Skeletal muscle tissue (tissue), 3 donors: ENCODE measurements at regions not wholly inside any gene's neighbourhood (a gene's known extent, or its start where the extent isn't known, plus 50 kb on each side); places are given as distances from the start of the nearest gene placed in this dataset.
"Not testable (repeated sequence)": the region's sequence is repeated elsewhere in the genome, so short reads cannot be mapped to it uniquely, and the experiment has no call there.

Experiments used
- H3K27ac ChIP-seq: one replicate; pipeline ENCODE4 v1.7.0; 2013; ENCODE audit warnings: mild to moderate bottlenecking, low read depth, low read length, inconsistent platforms
- H3K27me3 ChIP-seq, 3 donors: one replicate each; pipeline ENCODE4 v1.7.0; 2013; ENCODE audit warnings: low read length in 3 of 3; ENCODE audit not compliant: control insufficient read depth in 3 of 3, insufficient read depth in 3 of 3
- H3K36me3 ChIP-seq, 3 donors: one replicate each; pipeline ENCODE4 v1.7.0; 2013; ENCODE audit warnings: low read length in 3 of 3; ENCODE audit not compliant: control insufficient read depth in 3 of 3, insufficient read depth in 3 of 3
- H3K4me1 ChIP-seq, 3 donors: one replicate each; pipeline ENCODE4 v1.7.0; 2013; ENCODE audit warnings: low read length in 3 of 3, mild to moderate bottlenecking in 3 of 3; ENCODE audit not compliant: control insufficient read depth in 3 of 3, insufficient read depth in 3 of 3
- H3K4me3 ChIP-seq, 3 donors: one replicate each; pipeline ENCODE4 v1.7.0; 2013; ENCODE audit warnings: low read length in 3 of 3
- H3K9ac ChIP-seq, 3 donors: one replicate each; pipeline ENCODE4 v1.7.0; 2013; ENCODE audit warnings: low read length in 3 of 3, mild to moderate bottlenecking in 3 of 3, moderate library complexity in 2 of 3, low read depth in 1 of 3
- H3K9me3 ChIP-seq, 3 donors: one replicate each; pipeline ENCODE4 v1.7.0; 2013; ENCODE audit warnings: low read length in 3 of 3; ENCODE audit not compliant: control insufficient read depth in 3 of 3
- donor health status: Osteomylitis.

GRCh38 chr13:104962411-104962810 lies 1573.1 kb downstream of the EFNB2 start:
- Histone ChIP-seq H3K36me3 (no peaks in the 10 kb centered on the region), H3K4me1 (no peaks in the 10 kb centered on the region), H3K27ac (no peak overlapping the region), H3K9ac (no peak overlapping the region), H3K9me3 (no peaks in the 10 kb centered on the region), H3K4me3 (no peak overlapping the region), H3K27me3 (no peaks in the 10 kb centered on the region)

- peaks cover 0 to 2% (median 0%) of the 10 kb centered on the region in 3 donors for H3K9me3 ChIP-seq
- H3K4me3 ChIP-seq: no peak overlapping the region
- no peaks in the 10 kb centered on the region for H3K36me3 ChIP-seq
- H3K9ac ChIP-seq: no peak overlapping the region
- H3K27me3 ChIP-seq: no peaks in the 10 kb centered on the region
- H3K27ac ChIP-seq: no peak overlapping the region
- no peaks in the 10 kb centered on the region for H3K4me1 ChIP-seq
Observed at GRCh38 chr13:104961246-104961645, 1574.2 kb downstream of the EFNB2 start.

GRCh38 chr13:104954210-104954609 lies 1581.3 kb downstream of the EFNB2 start:
- no peak overlapping the region for H3K27ac ChIP-seq
- no peaks in the 10 kb centered on the region for H3K36me3 ChIP-seq
- no peaks in the 10 kb centered on the region for H3K4me1 ChIP-seq
- no peaks in the 10 kb centered on the region for H3K27me3 ChIP-seq
- H3K4me3 ChIP-seq: no peak overlapping the region
- H3K9me3 ChIP-seq: peaks cover 0 to 2% (median 0%) of the 10 kb centered on the region in 3 donors
- H3K9ac ChIP-seq: no peak overlapping the region

GRCh38 chr13:104953588-104953987 lies 1581.9 kb downstream of the EFNB2 start:
- Histone ChIP-seq H3K4me3 (no peak overlapping the region), H3K9me3 (peaks cover 0 to 2% (median 0%) of the 10 kb centered on the region in 3 donors), H3K27me3 (no peaks in the 10 kb centered on the region), H3K9ac (no peak overlapping the region), H3K36me3 (no peaks in the 10 kb centered on the region), H3K27ac (no peak overlapping the region), H3K4me1 (no peaks in the 10 kb centered on the region)

- H3K4me1 ChIP-seq: no peaks in the 10 kb centered on the region
- no peak overlapping the region for H3K9ac ChIP-seq
- H3K9me3 ChIP-seq: no peaks in the 10 kb centered on the region
- no peak overlapping the region for H3K4me3 ChIP-seq
- no peak overlapping the region for H3K27ac ChIP-seq
- H3K36me3 ChIP-seq: no peaks in the 10 kb centered on the region
- no peaks in the 10 kb centered on the region for H3K27me3 ChIP-seq
Observed at GRCh38 chr13:104949840-104950740, 1585.4 kb downstream of the EFNB2 start.

- no peak overlapping the region for H3K27ac ChIP-seq
- H3K9me3 ChIP-seq: no peaks in the 10 kb centered on the region
- H3K4me3 ChIP-seq: no peak overlapping the region
- no peaks in the 10 kb centered on the region for H3K36me3 ChIP-seq
- no peak overlapping the region for H3K9ac ChIP-seq
- H3K4me1 ChIP-seq: no peaks in the 10 kb centered on the region
- no peaks in the 10 kb centered on the region for H3K27me3 ChIP-seq
Observed at GRCh38 chr13:104944176-104944575, 1591.3 kb downstream of the EFNB2 start.

GRCh38 chr13:104943331-104943730 lies 1592.1 kb downstream of the EFNB2 start:
- Histone ChIP-seq H3K9me3 (no peaks in the 10 kb centered on the region), H3K36me3 (no peaks in the 10 kb centered on the region)

GRCh38 chr13:104937881-104938280 lies 1597.6 kb downstream of the EFNB2 start:
- Histone ChIP-seq H3K27ac (no peak overlapping the region), H3K9me3 (no peaks in the 10 kb centered on the region), H3K27me3 (no peaks in the 10 kb centered on the region), H3K9ac (no peak overlapping the region), H3K36me3 (no peaks in the 10 kb centered on the region), H3K4me1 (no peaks in the 10 kb centered on the region), H3K4me3 (no peak overlapping the region)

More at GRCh38 chr13:104943331-104943730, 1592.1 kb downstream of the EFNB2 start:
- Histone ChIP-seq H3K27ac (no peak overlapping the region), H3K9ac (no peak overlapping the region), H3K4me1 (no peaks in the 10 kb centered on the region), H3K4me3 (no peak overlapping the region), H3K27me3 (no peaks in the 10 kb centered on the region)

- Histone ChIP-seq H3K9me3 (no peaks in the 10 kb centered on the region), H3K27ac (no peak overlapping the region), H3K36me3 (no peaks in the 10 kb centered on the region), H3K9ac (no peak overlapping the region), H3K27me3 (no peaks in the 10 kb centered on the region), H3K4me3 (no peak overlapping the region), H3K4me1 (no peaks in the 10 kb centered on the region)
Observed at GRCh38 chr13:104936304-104936703, 1599.2 kb downstream of the EFNB2 start.

GRCh38 chr13:104920513-104920912 lies 1614.9 kb downstream of the EFNB2 start:
- not testable (repeated sequence) for H3K4me1 ChIP-seq, H3K4me3 ChIP-seq, H3K9ac ChIP-seq, H3K27me3 ChIP-seq, H3K36me3 ChIP-seq, H3K9me3 ChIP-seq, H3K27ac ChIP-seq
